Esophagus muscularis mucosa (tissue), 4 donors: ENCODE measurements at regions not wholly inside any gene's neighbourhood (a gene's known extent, or its start where the extent isn't known, plus 50 kb on each side); places are given as distances from the start of the nearest gene placed in this dataset.

Experiments used
- CTCF ChIP-seq, 3 experiments: fragments of 200-600 bp in 2 of 3; fragments of 450-650 bp in 1 of 3; sonication (generic) in 2 of 3; IDR thresholded peaks; one replicate each; pipeline ENCODE4 v1.5.1; 2017 to 2019; ENCODE audit warnings: antibody characterized with exemption in 3 of 3, mild to moderate bottlenecking in 2 of 3, moderate library complexity in 1 of 3
- EP300 ChIP-seq: sonication (generic); formaldehyde crosslinking; IDR thresholded peaks from one replicate; pipeline ENCODE4 v1.6.1; 2017; ENCODE audit warnings: antibody characterized with exemption
- POLR2A ChIP-seq: fragments of 450-650 bp; IDR thresholded peaks from one replicate; pipeline ENCODE4 v1.6.1; 2017; ENCODE audit warnings: antibody characterized with exemption, moderate library complexity, mild to moderate bottlenecking, low read depth
- POLR2AphosphoS5 ChIP-seq, 2 donors: sonication (generic); formaldehyde crosslinking; IDR thresholded peaks; one replicate each; pipeline ENCODE4 v1.6.1; 2017; ENCODE audit warnings: antibody characterized with exemption in 2 of 2

DNA sequence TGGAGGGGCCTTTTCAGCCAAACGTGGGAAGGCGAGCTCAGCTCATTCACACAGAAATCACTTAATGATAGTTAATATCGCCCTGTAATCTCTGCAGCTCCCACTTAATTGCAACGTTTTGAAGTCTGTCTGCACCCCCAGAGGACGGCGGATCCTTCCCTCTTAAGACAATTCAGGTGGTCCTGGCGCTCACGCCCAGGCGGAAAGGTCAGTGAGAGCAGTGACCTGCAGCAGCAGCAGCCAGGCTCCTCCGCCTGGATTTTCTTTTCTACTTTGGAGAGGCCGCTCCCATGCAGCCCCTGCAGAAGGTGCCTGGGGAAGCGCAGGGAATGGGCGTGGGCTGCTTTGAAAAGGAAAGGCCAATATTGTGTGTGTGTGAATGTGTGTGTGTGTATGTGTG, 400.9 kb upstream of the IRX1 start:
- no peak for TF ChIP-seq CTCF (IDR thresholded peaks at IDR 0.05)
- TF ChIP-seq POLR2AphosphoS5 (IDR thresholded peaks at IDR 0.05) = no peak
- TF ChIP-seq POLR2A = no peak
- no peak for TF ChIP-seq EP300
